SH-SY5Y (cell line): ENCODE measurements at regions not wholly inside any gene's neighbourhood (a gene's known extent, or its start where the extent isn't known, plus 50 kb on each side); places are given as distances from the start of the nearest gene placed in this dataset.

Source experiments
- GATA2 ChIP-seq: IDR thresholded peaks from 2 replicates; pipeline ENCODE4 v1.6.1; 2011; ENCODE audit warnings: mild to moderate bottlenecking, low read depth, low read length
- GATA3 ChIP-seq: IDR thresholded peaks from 2 replicates; pipeline ENCODE4 v1.6.1; 2011; ENCODE audit warnings: low read depth, mild to moderate bottlenecking, low read length, moderate library complexity

DNA sequence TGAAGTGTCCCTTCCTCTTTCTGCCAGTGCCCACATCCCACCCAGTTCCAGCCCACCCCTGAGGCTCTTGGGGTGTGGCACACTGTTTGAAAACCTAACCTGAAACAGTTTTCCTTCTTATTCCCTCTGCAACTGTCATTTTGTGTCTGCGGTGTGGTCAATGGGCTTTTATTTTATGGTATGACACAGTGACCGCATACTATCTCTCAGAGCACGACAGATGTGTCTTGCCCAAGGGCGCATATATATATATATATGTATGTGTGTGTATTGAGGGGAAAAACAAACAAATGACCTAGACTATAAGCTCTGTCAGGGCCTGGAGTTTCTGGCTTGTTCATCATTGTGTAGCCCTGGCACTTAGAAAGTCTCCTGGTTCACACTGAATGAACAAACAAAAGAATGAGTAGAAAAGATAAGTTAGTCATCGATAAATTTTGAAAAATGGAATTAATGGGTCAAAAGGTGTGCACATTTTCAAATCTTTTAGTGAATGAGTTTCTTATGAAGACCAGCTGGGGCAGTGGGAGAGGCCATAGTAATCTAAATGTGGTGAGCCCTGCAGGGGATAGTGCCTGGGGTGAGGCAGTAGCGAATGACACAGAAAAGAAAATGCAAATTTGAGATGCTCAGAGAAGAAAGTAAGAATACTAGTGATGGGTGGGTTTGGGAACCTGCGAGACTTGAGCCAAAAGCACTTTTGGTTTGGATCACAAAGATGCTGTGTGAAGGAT lies 198.4 kb downstream of the SNX10 start:
- TF ChIP-seq GATA3 (no peak), GATA2 (no peak)

- no peak for TF ChIP-seq GATA3
- 0 out of 2 replicates have a peak, but pooled peaks have one; percentile 26 for TF ChIP-seq GATA2
Observed at GRCh38 chr7:26490640-26491624, 199.3 kb downstream of the SNX10 start.

DNA sequence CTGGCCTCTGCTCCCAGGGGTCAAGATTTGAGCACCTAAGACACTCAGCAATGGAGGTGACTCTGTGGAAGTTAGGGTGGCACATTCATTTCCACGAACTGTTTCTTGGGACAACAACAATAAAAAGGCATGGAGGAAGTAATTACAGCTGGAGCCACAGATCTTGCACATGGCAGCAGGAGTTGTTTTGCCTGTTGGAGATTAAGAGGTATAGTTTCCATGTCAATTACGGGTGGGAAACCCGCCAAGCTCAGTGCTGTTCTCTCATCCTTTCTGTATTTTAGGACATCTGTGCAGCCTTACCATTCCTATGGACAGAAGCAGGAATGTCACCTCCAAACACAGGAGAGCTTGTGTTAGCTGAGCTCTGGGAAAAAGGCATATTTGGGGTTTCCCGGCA lies 201.2 kb downstream of the SNX10 start:
- TF ChIP-seq GATA2 = no peak
- TF ChIP-seq GATA3 = no peak

DNA sequence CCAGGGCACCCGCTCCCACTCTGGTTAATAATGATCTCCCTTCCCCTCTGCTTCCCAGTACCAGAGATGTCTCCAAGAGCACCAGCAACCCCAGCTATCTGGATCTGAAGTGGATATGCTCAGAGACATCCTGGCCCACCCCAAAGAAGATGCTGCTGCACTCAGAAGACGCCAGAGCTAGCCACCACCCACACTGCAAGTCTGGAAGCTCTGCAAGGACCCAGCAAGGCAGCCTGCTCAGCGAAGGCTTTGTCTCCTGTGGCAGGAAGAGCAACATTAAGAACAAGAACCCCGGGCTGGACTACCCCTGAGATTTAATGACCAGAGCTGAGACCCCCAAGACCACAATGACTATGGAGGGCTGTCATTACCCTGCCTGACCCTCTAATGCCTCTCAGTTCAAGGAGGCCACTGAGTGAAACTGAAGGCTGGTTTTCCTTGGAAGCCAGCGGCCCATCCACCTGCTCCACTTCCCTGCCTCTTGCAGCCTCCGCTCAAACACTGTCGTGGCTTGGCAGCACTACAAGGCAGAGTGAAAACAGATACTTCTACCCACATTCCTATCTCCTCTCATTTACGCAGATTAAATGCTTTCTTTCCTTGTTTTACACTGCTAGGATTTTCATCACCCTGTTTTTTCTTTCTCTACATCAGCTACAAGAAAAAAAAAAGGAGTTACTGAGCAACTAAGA lies 202.2 kb downstream of the SNX10 start:
- TF ChIP-seq GATA3 = no peak
- no peak for TF ChIP-seq GATA2

DNA sequence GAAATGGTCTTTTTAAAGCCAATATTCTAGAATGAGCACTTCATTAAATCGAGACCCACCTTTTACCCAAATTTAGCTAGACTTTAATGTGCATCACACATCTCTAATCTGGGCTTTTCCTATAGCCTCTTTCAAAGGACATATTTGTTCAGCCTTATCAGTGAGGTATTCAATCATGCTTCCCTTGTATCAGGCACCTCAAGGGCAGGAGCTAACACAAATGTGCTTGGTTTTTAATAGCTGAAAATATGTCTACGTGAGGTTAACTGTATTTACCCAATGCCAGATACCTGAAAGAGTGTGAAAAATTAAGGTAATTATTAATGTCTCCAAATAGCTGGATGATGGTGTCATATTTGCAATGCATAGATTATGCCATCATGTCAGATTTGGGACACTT lies 203.9 kb downstream of the SNX10 start:
- TF ChIP-seq GATA2 (no peak), GATA3 (no peak)

DNA sequence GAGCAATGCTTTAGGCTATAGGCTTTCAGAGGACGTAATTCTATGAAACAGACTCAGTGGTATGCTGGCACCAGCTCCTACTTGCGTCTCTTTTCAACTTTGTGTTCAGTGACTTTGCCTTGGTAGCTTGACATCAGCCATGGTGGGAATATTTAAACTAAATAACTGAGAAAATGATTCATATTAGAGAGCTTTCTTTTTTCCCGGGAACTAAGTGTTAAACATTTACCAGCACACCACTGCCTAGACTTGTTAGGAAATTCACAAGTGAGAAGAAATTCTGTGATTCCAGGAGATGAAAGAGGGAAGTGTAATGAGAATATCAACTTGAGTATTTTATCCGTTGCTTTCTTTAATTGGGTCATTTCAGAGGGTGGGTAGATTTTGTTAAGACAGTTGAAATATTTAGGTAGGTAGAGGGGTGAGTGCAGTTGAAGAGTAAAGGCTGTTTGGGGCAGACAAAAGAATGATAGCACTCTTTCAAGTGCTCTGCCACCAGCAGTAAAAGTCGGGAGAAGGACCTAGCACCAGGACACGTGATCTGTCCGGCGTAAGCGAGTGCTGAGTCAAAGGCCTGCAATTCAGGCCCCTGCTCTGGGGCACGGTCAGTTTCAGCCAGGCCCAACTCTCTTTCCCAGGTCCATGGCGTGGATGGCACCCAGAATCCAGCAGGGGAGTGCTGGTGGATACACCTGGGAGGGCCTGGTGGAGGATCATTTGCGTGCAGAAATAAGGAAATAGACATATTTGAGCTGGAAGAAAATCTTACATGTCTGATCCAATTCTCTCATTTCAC lies 206.3 kb downstream of the SNX10 start:
- TF ChIP-seq GATA3 = no peak
- no peak for TF ChIP-seq GATA2

- TF ChIP-seq GATA2 (no peak), GATA3 (no peak)
Observed at GRCh38 chr7:26499315-26499897, 207.7 kb downstream of the SNX10 start.

DNA sequence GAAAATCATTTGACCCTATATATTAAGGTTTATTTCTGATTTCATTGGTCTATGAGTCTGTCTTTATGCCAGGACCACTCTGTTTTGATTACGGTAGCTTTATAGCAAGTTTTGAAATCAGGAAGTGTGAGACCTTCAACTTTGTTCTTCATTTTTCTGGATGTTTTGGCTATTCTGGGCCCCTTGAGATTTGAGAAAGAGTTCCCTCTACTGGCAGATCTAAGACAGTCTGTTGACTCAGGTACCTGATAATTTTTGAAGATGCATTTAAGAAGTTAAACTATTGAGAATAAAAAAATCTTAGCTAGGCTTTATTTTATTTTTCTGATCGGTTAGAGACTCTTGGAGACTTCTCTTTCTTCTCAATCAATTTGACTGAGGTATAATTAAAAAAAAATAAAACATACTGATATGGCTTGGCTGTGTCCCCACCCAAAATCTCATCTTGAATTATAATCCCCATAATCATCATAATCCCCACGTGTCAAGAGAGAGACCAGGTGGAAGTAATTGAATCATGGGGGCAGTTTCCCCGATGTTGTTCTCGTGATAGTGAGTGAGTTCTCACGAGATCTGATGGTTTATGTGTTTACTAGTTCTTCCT lies 209.2 kb downstream of the SNX10 start:
- TF ChIP-seq GATA2 (no peak), GATA3 (no peak)

DNA sequence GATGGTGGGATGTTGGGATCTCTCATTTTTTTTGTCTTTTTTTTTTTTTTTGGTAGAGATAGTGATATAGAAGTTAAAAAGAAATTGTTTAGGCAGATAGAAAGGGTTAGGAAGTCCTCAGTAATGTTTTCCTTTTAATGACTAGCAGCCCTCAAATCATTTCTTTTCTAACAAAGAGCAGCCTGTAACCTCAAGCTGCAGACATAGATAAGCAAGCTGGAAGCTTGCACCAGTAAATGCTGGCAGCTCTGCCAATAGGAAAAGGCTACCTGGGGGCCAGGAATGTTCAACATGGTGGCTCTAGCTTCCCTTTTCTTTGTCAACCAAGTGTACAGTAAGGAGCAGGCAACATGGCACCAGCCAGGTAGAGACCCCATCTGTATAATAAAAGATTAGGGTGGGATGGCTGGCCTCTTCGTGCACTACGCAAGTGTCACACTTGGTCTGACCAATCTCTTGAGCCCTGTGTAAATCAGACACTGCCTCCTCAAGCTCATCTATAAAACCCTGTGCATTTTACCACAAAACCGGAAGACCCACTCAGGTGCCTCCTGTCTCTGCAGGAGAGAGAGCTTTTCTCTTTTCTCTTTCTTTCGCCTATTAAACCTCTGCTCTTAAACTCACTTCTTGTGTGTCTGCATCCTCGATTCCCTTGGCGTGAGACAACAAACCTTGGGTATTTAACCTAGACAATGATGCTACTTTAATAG lies 212.9 kb downstream of the SNX10 start:
- no peak for TF ChIP-seq GATA3
- no peak for TF ChIP-seq GATA2

DNA sequence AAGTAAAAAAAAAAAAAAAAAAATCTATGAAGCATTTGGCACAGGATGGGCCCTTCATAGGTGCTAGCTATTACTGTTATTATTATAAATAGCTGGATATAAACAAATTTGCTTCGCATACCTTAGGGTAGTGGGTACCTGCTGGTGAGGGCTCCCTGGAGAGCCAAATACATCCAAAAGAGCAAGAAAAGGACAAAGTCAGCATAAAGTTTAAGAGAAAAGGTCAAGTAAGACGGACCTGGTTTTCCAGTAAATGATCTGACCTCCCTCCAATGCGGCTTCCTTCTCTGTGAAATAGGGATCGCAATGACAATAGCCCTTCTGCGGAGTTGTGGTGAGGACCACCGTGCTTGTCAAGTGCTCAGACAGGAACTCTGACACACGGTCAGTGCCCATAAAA lies 214.5 kb downstream of the SNX10 start:
- TF ChIP-seq GATA2 (no peak), GATA3 (no peak)

- TF ChIP-seq GATA3 = no peak
- TF ChIP-seq GATA2 = no peak
Observed at GRCh38 chr7:26507108-26507987, 215.7 kb downstream of the SNX10 start.
